ENCODE measurements at regions not wholly inside any gene's neighbourhood (a gene's known extent, or its start where the extent isn't known, plus 50 kb on each side); places are given as distances from the start of the nearest gene placed in this dataset.

GRCh38 chr21:36538761-36539160 lies 58.8 kb upstream of the CLDN14 start:
- DNase-seq: no peak
- 97% methylated on average over 9 of the region's 11 CpGs for WGBS (ENCODE audit: insufficient coverage)
- Histone ChIP-seq H3K9me3 (replicated peaks in 1 of 2; ENCODE audit: control insufficient read depth in 1 of 2, insufficient read depth in 1 of 2, low read length in 2 of 2) (no peaks in the 10 kb centered on the region), H3K9ac (ENCODE audit: insufficient read depth, low read length, poor library complexity, severe bottlenecking) (no peak overlapping the region), H2AFZ (ENCODE audit: insufficient read depth, low read depth, low read length, poor library complexity, severe bottlenecking) (no peak overlapping the region), H3K79me2 (ENCODE audit: insufficient read depth, low read length) (no peaks in the 10 kb centered on the region), H3K4me2 (replicated peaks; ENCODE audit: extremely low read depth, low read length, poor library complexity, severe bottlenecking) (no peak overlapping the region), H3K27ac (ENCODE audit: low read depth in 1 of 2, low read length in 2 of 2) (no peak overlapping the region), H3K4me3 (replicated peaks in 1 of 3; ENCODE audit: low read depth in 2 of 3, low read length in 3 of 3) (no peak overlapping the region), H3K4me1 (ENCODE audit: control insufficient read depth in 1 of 2, insufficient read depth in 2 of 2, low read length in 2 of 2) (no peaks in the 10 kb centered on the region), H4K20me1 (ENCODE audit: insufficient read depth, low read length) (no peaks in the 10 kb centered on the region), H3K36me3 (replicated peaks in 1 of 2; ENCODE audit: control insufficient read depth in 1 of 2, insufficient read depth in 2 of 2, low read length in 2 of 2) (no peaks in the 10 kb centered on the region), H3K27me3 (ENCODE audit: control insufficient read depth in 2 of 2, insufficient read depth in 2 of 2, low read length in 2 of 2) (peaks cover 18 to 24% of the 10 kb centered on the region in 2 donors)
- intact Hi-C loops (cut with micrococcal nuclease): no loop called here
- no peaks in the 10 kb centered on the region for H3K9me3 Mint-ChIP-seq
- no peak overlapping the region for H3K27ac Mint-ChIP-seq
- no peak overlapping the region for H3K4me3 Mint-ChIP-seq
- H3K27me3 Mint-ChIP-seq (ENCODE audit: low read depth in 3 of 3): peaks cover 17 to 23% (median 21%) of the 10 kb centered on the region in 3 donors
- peaks cover 2% of the 10 kb centered on the region for H3K4me1 Mint-ChIP-seq
- TF ChIP-seq CTCF (IDR thresholded peaks at IDR 0.05): no peak
- H3K36me3 Mint-ChIP-seq: no peaks in the 10 kb centered on the region

GRCh38 chr21:36539434-36540150 lies 59.7 kb upstream of the CLDN14 start:
- Mint-ChIP-seq H3K9me3 (no peaks in the 10 kb centered on the region), H3K36me3 (no peaks in the 10 kb centered on the region), H3K27me3 (ENCODE audit: low read depth in 3 of 3) (peaks cover 19 to 25% (median 23%) of the 10 kb centered on the region in 3 donors), H3K27ac (no peak overlapping the region), H3K4me3 (no peak overlapping the region), H3K4me1 (peaks cover 2% of the 10 kb centered on the region)
- no peaks in the 10 kb centered on the region for H4K20me1 ChIP-seq (ENCODE audit: insufficient read depth, low read length)
- H3K79me2 ChIP-seq (ENCODE audit: insufficient read depth, low read length): no peaks in the 10 kb centered on the region
- no peaks in the 10 kb centered on the region for H3K9me3 ChIP-seq (replicated peaks in 1 of 2; ENCODE audit: control insufficient read depth in 1 of 2, insufficient read depth in 1 of 2, low read length in 2 of 2)
- no peak overlapping the region for H3K9ac ChIP-seq (ENCODE audit: insufficient read depth, low read length, poor library complexity, severe bottlenecking)
- no peak overlapping the region for H3K4me2 ChIP-seq (replicated peaks; ENCODE audit: extremely low read depth, low read length, poor library complexity, severe bottlenecking)
- DNase-seq: no peak
- no peak overlapping the region for H3K4me3 ChIP-seq (replicated peaks in 1 of 3; ENCODE audit: low read depth in 2 of 3, low read length in 3 of 3)
- H3K4me1 ChIP-seq (ENCODE audit: control insufficient read depth in 1 of 2, insufficient read depth in 2 of 2, low read length in 2 of 2): no peaks in the 10 kb centered on the region
- 94% methylated on average over 6 of the region's 6 CpGs for WGBS (ENCODE audit: insufficient coverage)
- peaks cover 18 to 24% of the 10 kb centered on the region in 2 donors for H3K27me3 ChIP-seq (ENCODE audit: control insufficient read depth in 2 of 2, insufficient read depth in 2 of 2, low read length in 2 of 2)
- intact Hi-C loops (cut with micrococcal nuclease): no loop called here
- no peak for TF ChIP-seq CTCF (IDR thresholded peaks at IDR 0.05)
- H2AFZ ChIP-seq (ENCODE audit: insufficient read depth, low read depth, low read length, poor library complexity, severe bottlenecking): no peak overlapping the region
- no peak overlapping the region for H3K27ac ChIP-seq (ENCODE audit: low read depth in 1 of 2, low read length in 2 of 2)
- no peaks in the 10 kb centered on the region for H3K36me3 ChIP-seq (replicated peaks in 1 of 2; ENCODE audit: control insufficient read depth in 1 of 2, insufficient read depth in 2 of 2, low read length in 2 of 2)

Data from CD14-positive monocyte (primary cell).